ENCODE measurements at regions not wholly inside any gene's neighbourhood (a gene's known extent, or its start where the extent isn't known, plus 50 kb on each side); places are given as distances from the start of the nearest gene placed in this dataset.
"Not testable (repeated sequence)": the region's sequence is repeated elsewhere in the genome, so short reads cannot be mapped to it uniquely, and the experiment has no call there.

DNA sequence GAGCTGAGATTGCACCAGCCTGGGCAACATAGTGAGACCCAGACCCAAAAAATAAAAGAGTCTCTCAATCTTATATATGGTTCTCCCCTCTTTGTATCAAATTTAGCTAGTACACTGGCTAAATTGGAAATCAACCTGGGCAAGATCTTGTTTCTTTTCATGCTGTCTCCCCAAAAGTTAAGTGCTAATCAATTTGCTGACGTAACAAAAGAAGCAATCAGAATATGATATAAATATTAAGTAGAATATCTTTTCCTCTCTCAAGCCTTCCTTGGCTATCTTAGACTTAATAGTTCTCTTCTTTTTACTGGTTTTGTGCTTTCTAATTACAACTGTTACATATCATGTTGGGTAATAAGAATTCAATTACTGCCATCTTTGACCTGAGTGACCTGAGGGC lies 258.9 kb downstream of the KCNRG start:
- DNase-seq (ENCODE audit: low spot score): no peak

DNA sequence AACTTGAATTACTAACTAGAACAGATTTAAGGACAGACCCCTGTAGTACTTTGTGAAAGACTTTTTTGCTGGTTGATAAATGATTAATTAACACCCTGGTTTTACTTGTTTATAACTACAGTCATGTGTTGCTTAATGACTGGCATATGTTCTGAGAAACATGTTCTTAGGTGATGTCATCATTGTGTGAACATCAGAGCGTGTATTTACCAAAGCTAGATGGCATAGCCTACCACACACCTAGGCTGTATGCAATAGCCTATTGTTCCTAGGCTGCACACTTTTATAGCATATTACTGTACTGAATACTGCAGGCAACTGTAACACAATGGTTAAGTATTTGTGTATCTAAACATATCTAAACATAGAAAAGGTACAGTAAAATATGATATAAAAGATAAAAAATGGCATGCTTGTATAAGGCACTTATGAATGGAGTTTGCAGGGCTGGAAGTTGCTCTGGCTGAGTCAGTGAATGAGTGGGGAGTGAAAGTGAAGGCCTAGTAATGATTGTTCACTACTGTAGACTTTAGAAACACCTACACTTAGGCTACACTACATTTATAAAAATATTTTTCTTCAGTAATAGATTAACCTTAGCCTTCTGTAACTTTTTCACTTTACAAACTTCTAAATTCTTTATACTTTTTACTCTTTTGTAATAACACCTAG lies 260.3 kb downstream of the KCNRG start:
- no peak for DNase-seq (ENCODE audit: low spot score)

- no peak for DNase-seq (ENCODE audit: low spot score)
Observed at GRCh38 chr13:50276550-50276949, 261.3 kb downstream of the KCNRG start.

- DNase-seq (ENCODE audit: low spot score): no peak
Observed at GRCh38 chr13:50277127-50277526, 261.9 kb downstream of the KCNRG start.

DNA sequence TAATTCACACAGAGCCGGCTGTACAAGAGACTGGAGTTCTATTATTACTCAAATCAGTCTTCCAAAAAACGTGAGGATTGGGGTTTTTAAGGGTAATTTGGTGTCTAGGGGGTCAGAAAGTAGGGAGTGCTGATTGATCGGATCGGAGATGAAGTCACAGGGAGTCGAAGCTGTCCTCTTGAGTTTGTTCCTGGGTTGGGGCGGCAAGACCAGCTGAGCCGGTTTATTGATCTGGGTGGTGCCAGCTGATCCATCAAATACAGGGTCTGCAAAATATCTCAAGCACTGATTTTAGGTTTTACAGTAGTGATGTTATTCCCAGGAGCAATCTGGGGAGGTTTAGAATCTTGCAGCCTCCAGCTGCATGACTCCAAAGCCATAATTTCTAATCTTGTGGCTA lies 262.7 kb downstream of the KCNRG start:
- DNase-seq (ENCODE audit: low spot score): no peak

DNA sequence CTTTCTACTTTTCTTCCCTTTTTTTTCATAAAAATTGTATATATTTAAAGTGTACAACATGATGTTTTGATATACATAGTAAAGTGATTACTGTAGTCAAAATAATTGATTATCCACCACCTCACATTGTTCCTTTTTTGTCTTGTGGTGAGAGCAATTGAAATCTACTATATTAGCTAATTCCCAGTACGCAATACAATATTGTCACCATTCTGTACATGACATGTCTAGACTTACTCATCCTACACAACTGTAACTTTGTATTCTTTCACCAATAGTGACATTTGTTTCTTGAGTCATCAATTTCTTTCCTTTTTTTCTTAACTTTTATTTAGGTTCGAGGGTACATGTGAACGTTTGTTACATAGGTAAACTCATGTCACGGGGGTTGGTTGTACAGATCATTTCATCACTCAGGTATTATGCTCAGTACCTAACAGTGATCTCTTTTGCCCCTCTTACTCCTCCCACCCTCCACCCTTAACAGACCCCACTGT lies 265.2 kb downstream of the KCNRG start:
- no peak for DNase-seq (ENCODE audit: low spot score)

- DNase-seq (ENCODE audit: low spot score): no peak
Observed at GRCh38 chr13:50282016-50282415, 266.8 kb downstream of the KCNRG start.

DNA sequence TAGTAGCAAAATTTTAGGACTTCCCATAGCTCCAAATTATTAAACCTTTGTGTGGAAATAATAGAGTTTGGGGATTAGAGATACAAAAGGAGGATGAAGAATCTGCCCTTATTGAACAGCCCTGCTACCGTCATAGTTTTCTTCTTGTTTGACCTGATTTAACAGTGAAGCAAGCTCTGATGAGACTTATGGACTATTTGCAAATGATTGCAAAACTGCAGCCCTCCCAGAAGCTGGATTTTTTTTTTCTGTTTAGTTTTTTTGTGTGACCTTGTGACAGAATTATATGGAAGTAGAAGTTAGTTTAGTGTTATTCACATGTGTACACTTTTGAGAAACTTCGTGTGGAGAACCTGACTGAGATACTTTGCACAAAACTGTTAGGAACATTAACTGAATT lies 267.8 kb downstream of the KCNRG start:
- DNase-seq (ENCODE audit: low spot score): no peak

DNA sequence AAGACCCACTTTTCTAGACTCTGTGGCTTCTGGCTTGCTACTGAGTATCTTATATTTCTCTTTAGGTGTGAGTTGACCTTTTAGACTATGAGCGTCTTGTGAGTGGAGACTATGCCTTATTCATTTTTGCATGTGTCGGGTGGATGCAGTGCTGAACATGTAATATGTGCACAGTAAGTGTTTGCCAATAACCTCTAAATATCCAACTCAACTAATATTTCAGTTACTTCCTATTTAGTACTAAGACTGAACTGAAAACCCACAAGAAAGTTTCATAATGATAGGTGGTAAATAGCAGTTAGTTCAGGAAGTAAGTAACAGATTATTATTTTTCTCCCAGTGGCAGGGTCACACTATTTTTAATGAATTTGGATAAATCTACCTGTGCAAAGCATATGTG lies 269.3 kb downstream of the KCNRG start:
- peak; percentile 3 for DNase-seq (ENCODE audit: low spot score)

- no peak for DNase-seq (ENCODE audit: low spot score)
Observed at GRCh38 chr13:50285283-50285682, 270.0 kb downstream of the KCNRG start.

DNA sequence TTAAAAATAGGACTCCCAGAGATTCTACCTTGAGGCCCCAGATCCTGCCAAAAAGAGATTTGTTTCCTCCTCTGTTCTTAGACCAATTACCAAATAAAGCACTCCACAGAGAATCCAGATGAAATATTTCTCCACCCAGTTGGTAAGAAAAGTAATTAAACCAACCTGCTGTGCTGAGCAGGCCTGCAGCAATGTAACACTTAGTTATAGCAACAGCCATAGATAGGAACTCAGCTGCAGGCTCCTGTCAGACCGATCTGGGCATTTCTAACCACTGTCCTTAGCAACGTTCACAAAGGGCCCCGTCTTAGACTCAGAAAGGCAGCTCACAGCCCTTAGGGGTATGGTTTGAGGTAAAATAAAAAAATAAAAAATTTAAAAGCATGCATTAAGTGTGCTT lies 271.1 kb downstream of the KCNRG start:
- no peak for DNase-seq (ENCODE audit: low spot score)

GRCh38 chr13:50290186-50290585 lies 274.9 kb downstream of the KCNRG start:
- DNase-seq (ENCODE audit: low spot score): no peak

DNA sequence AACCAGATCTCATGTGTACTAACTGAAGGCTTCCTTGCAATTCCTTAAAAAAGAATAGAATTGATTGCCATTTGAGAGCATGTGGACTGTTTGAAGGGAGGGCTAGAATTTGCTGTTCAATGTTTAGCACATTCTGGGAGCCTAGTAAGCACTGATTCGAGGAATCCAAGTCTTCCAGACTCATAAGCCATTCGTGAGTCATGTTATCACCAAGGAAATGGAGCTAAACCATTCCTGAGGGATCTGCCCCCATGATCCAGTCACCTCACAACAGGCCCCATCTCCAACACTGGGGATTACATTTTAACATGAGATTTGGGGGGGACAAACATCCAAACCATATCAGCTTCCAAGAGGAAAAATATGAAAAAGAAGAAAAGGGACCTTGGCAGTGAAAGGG lies 276.4 kb downstream of the KCNRG start:
- DNase-seq (ENCODE audit: low spot score): no peak

- no peak for DNase-seq (ENCODE audit: low spot score)
Observed at GRCh38 chr13:50292081-50292480, 276.8 kb downstream of the KCNRG start.

GRCh38 chr13:50294425-50294824 lies 279.2 kb downstream of the KCNRG start:
- not testable (repeated sequence) for DNase-seq (ENCODE audit: low spot score)

- DNase-seq (ENCODE audit: low spot score): no peak
Observed at GRCh38 chr13:50299546-50300249, 284.5 kb downstream of the KCNRG start.

- no peak for DNase-seq (ENCODE audit: low spot score)
Observed at GRCh38 chr13:50303963-50304721, 288.9 kb downstream of the KCNRG start.

DNA sequence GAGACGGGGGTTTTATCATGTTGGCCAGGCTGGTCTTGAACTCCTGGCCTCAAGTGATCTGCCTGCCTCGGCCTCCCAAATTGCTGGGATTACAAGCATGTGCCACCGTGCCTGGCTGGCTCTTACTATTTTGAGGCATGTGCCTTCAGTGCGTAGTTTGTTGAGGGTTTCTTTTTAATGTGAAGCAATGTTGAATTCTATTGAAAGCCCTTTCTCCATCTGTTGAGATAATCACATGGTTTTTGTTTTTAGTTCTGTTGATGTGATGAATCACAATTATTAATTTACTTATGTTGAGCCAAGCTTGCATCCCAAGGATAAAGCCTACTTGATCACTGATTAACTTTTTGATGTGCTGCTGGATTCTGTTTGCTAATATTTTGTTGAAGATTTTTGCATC lies 290.9 kb downstream of the KCNRG start:
- DNase-seq (ENCODE audit: low spot score): no peak

- DNase-seq (ENCODE audit: low spot score): no peak
Observed at GRCh38 chr13:50309318-50309717, 294.1 kb downstream of the KCNRG start.

DNA sequence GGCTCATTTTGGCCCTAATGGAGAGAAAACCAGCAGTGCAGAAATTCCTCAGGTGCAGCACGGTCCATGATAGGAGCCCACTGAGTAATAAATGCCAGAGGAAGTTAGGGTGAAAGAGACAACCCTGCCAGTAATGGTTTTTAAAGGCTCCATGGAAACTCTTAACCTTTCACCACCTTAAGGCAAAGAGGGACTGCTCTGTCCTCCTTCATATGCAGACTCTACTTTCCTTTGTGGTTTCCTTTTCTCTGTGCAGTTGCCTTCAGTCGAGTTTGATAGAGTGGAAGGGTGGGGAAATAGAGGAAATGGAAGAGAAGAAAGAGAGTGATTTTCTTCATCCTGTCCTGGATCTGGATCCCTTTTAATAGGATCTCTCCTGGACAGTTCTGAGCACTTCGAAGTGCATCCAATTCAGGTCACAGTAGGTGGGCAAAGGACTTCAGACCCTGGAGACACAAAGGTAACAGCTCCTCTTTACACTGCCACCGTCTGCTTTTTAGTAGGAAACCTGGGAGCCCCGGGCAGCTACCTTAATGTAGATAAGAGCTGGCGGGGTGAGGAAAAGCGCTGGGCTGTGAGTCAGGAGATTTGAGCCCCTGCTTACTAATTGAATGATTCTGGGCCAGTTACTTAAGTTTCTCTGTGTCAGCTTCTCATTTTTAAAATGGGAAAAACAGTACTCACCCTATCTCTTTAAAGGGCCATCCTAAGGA lies 294.8 kb downstream of the KCNRG start:
- no peak for DNase-seq (ENCODE audit: low spot score)

DNA sequence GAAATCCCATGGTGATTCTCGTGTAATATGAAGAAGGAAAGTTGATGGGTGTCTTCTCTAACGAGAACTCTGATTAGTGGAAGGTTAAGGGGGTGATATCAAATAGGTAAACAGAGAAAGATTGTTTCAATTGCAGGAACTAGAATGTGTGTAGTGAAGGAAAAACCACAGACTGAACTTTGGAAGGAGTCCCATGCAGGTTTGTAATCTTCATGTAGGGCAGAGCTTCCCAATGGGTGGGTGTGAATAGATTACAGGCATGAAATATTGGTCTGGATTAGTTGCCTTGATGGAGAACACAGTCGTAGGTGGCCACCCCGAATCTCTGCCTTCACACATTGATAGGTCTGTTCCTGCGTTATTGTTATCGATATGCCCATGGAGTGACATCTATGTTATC lies 295.5 kb downstream of the KCNRG start:
- DNase-seq (ENCODE audit: low spot score): no peak

DNA sequence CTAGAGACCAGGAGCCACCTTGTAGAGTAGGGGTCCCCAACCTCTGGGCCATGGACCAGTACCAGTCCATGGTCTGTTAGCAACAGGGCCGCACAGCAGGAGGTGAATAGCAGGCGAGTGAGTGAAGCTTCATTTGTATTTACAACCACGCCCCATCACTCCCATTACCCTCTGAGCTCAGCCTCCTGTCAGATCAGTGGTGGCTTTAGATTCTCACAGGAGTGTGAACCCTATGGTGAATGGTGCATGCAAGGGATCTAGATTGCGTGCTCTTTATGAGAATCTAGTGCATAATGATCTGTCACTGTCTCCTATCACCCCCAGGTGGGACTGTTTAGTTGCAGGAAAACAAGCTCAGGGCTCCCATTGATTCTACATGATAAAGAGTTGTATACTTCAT lies 303.6 kb downstream of the KCNRG start:
- DNase-seq (ENCODE audit: low spot score): no peak
